ENCODE measurements at regions not wholly inside any gene's neighbourhood (a gene's known extent, or its start where the extent isn't known, plus 50 kb on each side); places are given as distances from the start of the nearest gene placed in this dataset.

GRCh38 chr14:53842938-53843337 lies 113.7 kb downstream of the BMP4 start:
- no peaks in the 10 kb centered on the region for H3K9me3 ChIP-seq (ENCODE audit: control insufficient read depth, low read depth, low read length)
- no peak overlapping the region for H3K27ac ChIP-seq (ENCODE audit: control insufficient read depth, insufficient read depth, low read length)
- dilution Hi-C loops (cut with MboI; ENCODE audit: extremely low pct_ligation_motif_present, low sequenced_read_pairs), result no loop called here
- no peaks in the 10 kb centered on the region for H3K27me3 ChIP-seq (ENCODE audit: control insufficient read depth, extremely low read depth, insufficient read depth, low read length)
- DNase-seq (ENCODE audit: low read depth, low spot score), result no peak
- H3K9ac ChIP-seq (ENCODE audit: control insufficient read depth, extremely low read depth, insufficient read depth, low read length), result no peak overlapping the region
- no peak overlapping the region for H2AFZ ChIP-seq (ENCODE audit: control insufficient read depth, low read length)
- no peaks in the 10 kb centered on the region for H3K9me1 ChIP-seq (ENCODE audit: control insufficient read depth, extremely low read depth, insufficient read depth, low read length)
- no peaks in the 10 kb centered on the region for H3K79me2 ChIP-seq (ENCODE audit: control insufficient read depth, insufficient read depth, low read length)
- no peak overlapping the region for H3K4me2 ChIP-seq (ENCODE audit: control insufficient read depth, extremely low read depth, insufficient read depth, low read depth, low read length)
- TF ChIP-seq, protein P1, sequence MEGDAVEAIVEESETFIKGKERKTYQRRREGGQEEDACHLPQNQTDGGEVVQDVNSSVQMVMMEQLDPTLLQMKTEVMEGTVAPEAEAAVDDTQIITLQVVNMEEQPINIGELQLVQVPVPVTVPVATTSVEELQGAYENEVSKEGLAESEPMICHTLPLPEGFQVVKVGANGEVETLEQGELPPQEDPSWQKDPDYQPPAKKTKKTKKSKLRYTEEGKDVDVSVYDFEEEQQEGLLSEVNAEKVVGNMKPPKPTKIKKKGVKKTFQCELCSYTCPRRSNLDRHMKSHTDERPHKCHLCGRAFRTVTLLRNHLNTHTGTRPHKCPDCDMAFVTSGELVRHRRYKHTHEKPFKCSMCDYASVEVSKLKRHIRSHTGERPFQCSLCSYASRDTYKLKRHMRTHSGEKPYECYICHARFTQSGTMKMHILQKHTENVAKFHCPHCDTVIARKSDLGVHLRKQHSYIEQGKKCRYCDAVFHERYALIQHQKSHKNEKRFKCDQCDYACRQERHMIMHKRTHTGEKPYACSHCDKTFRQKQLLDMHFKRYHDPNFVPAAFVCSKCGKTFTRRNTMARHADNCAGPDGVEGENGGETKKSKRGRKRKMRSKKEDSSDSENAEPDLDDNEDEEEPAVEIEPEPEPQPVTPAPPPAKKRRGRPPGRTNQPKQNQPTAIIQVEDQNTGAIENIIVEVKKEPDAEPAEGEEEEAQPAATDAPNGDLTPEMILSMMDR (optimal IDR thresholded peaks at IDR 0.05 in 1 of 3, IDR thresholded peaks at IDR 0.05 in 1 of 3, conservative IDR thresholded peaks at IDR 0.05 in 1 of 3; ENCODE audit: extremely low read depth in 1 of 3, insufficient read depth in 2 of 3, low read length in 3 of 3), result no peak
- TF ChIP-seq EZH2 (IDR thresholded peaks at IDR 0.05; ENCODE audit: low read length), result no peak
- no peak for FAIRE-seq
- H4K20me1 ChIP-seq (ENCODE audit: control insufficient read depth, extremely low read depth, insufficient read depth, low read length), result no peaks in the 10 kb centered on the region
- peaks cover 4% of the 10 kb centered on the region for H3K4me1 ChIP-seq (ENCODE audit: control insufficient read depth, extremely low read depth, insufficient read depth, low read length)
- H3K4me3 ChIP-seq (ENCODE audit: control insufficient read depth in 2 of 3, extremely low read depth in 1 of 3, insufficient read depth in 2 of 3, low read depth in 1 of 3, low read length in 3 of 3), result no peak overlapping the region
- H3K36me3 ChIP-seq (ENCODE audit: control insufficient read depth in 2 of 2, extremely low read depth in 1 of 2, insufficient read depth in 2 of 2, low read length in 2 of 2), result no peaks in the 10 kb centered on the region

DNA sequence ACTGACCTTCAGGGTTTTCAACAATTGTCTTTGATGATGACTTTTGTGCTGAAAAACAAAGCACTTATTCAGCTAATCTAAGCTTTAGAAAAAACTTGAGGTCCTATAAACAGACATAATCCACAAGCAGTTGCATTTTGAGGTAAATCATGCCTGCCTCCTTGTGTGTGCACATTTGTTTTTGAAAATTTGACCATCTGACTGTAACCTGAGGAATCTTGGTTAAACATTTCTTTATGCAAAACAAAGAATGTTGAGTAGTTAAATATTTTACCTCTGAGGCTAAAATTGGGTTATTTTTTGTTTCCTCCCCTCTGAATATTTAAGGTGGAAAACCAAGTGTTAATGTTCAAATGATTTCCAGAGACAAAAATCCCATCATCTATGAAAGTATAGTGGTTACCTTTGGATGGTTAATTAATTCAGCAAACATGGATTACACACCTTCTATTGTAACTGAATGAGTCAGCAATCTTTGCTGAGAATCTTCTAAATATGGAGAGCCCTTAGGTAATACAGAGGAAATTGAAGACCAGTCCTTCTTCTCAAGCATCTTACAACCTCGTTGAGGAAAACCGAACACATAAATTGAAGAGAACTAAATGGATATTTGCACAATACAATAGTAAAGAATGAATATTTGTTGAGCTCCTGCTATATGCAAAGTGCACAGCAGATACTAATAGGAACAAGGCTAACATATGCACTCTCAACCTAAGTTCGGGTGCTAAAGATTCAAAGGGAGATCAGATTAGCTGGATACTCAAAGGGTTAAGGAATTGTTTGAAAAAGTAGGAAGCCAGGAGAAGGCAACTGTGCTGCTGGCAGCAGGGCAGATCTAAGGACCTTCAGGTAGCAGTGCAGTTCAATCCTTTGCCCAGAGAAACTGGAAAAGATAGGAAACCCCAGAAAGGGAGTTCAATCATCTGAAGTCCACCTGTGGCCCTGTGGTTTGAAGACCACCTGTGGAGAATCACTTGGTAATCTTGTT lies 115.2 kb downstream of the BMP4 start:
- no peak overlapping the region for H3K4me2 ChIP-seq (ENCODE audit: control insufficient read depth, extremely low read depth, insufficient read depth, low read depth, low read length)
- no peaks in the 10 kb centered on the region for H3K79me2 ChIP-seq (ENCODE audit: control insufficient read depth, insufficient read depth, low read length)
- peaks cover 4% of the 10 kb centered on the region for H3K4me1 ChIP-seq (ENCODE audit: control insufficient read depth, extremely low read depth, insufficient read depth, low read length)
- H3K27me3 ChIP-seq (ENCODE audit: control insufficient read depth, extremely low read depth, insufficient read depth, low read length), result no peaks in the 10 kb centered on the region
- dilution Hi-C loops (cut with MboI; ENCODE audit: extremely low pct_ligation_motif_present, low sequenced_read_pairs), result no loop called here
- H3K9me3 ChIP-seq (ENCODE audit: control insufficient read depth, low read depth, low read length), result no peaks in the 10 kb centered on the region
- FAIRE-seq, result peak; percentile 13
- no peaks in the 10 kb centered on the region for H3K36me3 ChIP-seq (ENCODE audit: control insufficient read depth in 2 of 2, extremely low read depth in 1 of 2, insufficient read depth in 2 of 2, low read length in 2 of 2)
- H4K20me1 ChIP-seq (ENCODE audit: control insufficient read depth, extremely low read depth, insufficient read depth, low read length), result no peaks in the 10 kb centered on the region
- TF ChIP-seq, protein P1 (optimal IDR thresholded peaks at IDR 0.05 in 1 of 3, IDR thresholded peaks at IDR 0.05 in 1 of 3, conservative IDR thresholded peaks at IDR 0.05 in 1 of 3; ENCODE audit: extremely low read depth in 1 of 3, insufficient read depth in 2 of 3, low read length in 3 of 3), result no peak
- no peaks in the 10 kb centered on the region for H3K9me1 ChIP-seq (ENCODE audit: control insufficient read depth, extremely low read depth, insufficient read depth, low read length)
- no peak overlapping the region for H3K4me3 ChIP-seq (ENCODE audit: control insufficient read depth in 2 of 3, extremely low read depth in 1 of 3, insufficient read depth in 2 of 3, low read depth in 1 of 3, low read length in 3 of 3)
- no peak overlapping the region for H2AFZ ChIP-seq (ENCODE audit: control insufficient read depth, low read length)
- H3K9ac ChIP-seq (ENCODE audit: control insufficient read depth, extremely low read depth, insufficient read depth, low read length), result no peak overlapping the region
- no peak for DNase-seq (ENCODE audit: low read depth, low spot score)
- no peak overlapping the region for H3K27ac ChIP-seq (ENCODE audit: control insufficient read depth, insufficient read depth, low read length)

All from keratinocyte (primary cell).